ENCODE measurements at regions not wholly inside any gene's neighbourhood (a gene's known extent, or its start where the extent isn't known, plus 50 kb on each side); places are given as distances from the start of the nearest gene placed in this dataset.

GRCh38 chr6:14283600-14284235 lies 166.1 kb downstream of the CD83 start:
- no peak for TF ChIP-seq TAF1 (IDR thresholded peaks at IDR 0.05; ENCODE audit: low read depth)
- TF ChIP-seq, protein P1, sequence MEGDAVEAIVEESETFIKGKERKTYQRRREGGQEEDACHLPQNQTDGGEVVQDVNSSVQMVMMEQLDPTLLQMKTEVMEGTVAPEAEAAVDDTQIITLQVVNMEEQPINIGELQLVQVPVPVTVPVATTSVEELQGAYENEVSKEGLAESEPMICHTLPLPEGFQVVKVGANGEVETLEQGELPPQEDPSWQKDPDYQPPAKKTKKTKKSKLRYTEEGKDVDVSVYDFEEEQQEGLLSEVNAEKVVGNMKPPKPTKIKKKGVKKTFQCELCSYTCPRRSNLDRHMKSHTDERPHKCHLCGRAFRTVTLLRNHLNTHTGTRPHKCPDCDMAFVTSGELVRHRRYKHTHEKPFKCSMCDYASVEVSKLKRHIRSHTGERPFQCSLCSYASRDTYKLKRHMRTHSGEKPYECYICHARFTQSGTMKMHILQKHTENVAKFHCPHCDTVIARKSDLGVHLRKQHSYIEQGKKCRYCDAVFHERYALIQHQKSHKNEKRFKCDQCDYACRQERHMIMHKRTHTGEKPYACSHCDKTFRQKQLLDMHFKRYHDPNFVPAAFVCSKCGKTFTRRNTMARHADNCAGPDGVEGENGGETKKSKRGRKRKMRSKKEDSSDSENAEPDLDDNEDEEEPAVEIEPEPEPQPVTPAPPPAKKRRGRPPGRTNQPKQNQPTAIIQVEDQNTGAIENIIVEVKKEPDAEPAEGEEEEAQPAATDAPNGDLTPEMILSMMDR (IDR thresholded peaks at IDR 0.05; ENCODE audit: poor library complexity, severe bottlenecking) = peak; percentile 18
- TF ChIP-seq, protein P2, sequence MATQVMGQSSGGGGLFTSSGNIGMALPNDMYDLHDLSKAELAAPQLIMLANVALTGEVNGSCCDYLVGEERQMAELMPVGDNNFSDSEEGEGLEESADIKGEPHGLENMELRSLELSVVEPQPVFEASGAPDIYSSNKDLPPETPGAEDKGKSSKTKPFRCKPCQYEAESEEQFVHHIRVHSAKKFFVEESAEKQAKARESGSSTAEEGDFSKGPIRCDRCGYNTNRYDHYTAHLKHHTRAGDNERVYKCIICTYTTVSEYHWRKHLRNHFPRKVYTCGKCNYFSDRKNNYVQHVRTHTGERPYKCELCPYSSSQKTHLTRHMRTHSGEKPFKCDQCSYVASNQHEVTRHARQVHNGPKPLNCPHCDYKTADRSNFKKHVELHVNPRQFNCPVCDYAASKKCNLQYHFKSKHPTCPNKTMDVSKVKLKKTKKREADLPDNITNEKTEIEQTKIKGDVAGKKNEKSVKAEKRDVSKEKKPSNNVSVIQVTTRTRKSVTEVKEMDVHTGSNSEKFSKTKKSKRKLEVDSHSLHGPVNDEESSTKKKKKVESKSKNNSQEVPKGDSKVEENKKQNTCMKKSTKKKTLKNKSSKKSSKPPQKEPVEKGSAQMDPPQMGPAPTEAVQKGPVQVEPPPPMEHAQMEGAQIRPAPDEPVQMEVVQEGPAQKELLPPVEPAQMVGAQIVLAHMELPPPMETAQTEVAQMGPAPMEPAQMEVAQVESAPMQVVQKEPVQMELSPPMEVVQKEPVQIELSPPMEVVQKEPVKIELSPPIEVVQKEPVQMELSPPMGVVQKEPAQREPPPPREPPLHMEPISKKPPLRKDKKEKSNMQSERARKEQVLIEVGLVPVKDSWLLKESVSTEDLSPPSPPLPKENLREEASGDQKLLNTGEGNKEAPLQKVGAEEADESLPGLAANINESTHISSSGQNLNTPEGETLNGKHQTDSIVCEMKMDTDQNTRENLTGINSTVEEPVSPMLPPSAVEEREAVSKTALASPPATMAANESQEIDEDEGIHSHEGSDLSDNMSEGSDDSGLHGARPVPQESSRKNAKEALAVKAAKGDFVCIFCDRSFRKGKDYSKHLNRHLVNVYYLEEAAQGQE (IDR thresholded peaks at IDR 0.05; ENCODE audit: borderline replicate concordance) = no peak
- no peak for TF ChIP-seq EZH2 (IDR thresholded peaks at IDR 0.05; ENCODE audit: borderline replicate concordance, insufficient read depth, low read length, poor library complexity, severe bottlenecking)
- TF ChIP-seq EP300 (conservative IDR thresholded peaks at IDR 0.05; ENCODE audit: poor library complexity, severe bottlenecking) = no peak
- TF ChIP-seq MXI1 (conservative IDR thresholded peaks at IDR 0.05; ENCODE audit: poor library complexity, severe bottlenecking) = no peak
- TF ChIP-seq RAD21 (conservative IDR thresholded peaks at IDR 0.05) = no peak
- peak; percentile 18 for TF ChIP-seq SMC3 (conservative IDR thresholded peaks at IDR 0.05; ENCODE audit: poor library complexity)
